ENCODE measurements at regions not wholly inside any gene's neighbourhood (a gene's known extent, or its start where the extent isn't known, plus 50 kb on each side); places are given as distances from the start of the nearest gene placed in this dataset.

DNA sequence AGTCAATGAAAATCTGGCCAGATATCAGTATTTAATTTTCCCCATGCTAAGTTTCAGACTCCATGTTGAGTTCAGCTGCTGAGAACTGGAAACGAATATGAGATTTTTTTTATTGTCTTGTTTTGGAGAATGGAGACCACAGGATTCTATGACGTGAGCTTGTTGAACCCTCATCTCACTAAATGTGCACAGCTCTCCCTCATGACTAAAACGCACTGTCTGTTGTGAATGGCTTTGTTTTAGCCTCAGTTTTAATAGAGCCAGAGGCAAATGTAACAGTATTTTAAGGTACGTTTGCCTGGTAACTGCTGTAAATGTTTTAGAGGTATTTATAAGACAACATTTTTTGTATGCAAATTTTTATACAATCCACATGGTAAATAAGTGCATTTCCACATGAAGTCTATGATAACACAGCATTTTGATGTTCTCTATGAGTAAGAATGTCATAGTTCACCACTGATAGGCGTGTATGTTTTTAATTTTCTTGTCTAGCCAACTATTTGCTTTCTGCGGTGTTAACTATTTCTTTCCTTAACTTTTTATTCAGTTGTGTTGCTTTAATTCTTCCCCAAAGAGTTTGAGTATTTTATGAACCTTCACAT is 1159.3 kb upstream of the TENM3 start:
- H3K9me3 ChIP-seq (ENCODE audit: low read depth, low read length, poor library complexity, severe bottlenecking) = no peaks in the 10 kb centered on the region
- intact Hi-C loops (cut with micrococcal nuclease; ENCODE audit: unreplicated experiment) = no loop called here
- ChIA-PET POLR2A (ENCODE audit: low non-redundant PET) (no interaction called here), CTCF (no interaction called here)
- no peak overlapping the region for H3K27ac ChIP-seq (ENCODE audit: low read depth, low read length, poor library complexity, severe bottlenecking)
- DNase-seq (ENCODE audit: low spot score) = no peak
- TF ChIP-seq EZH2 (IDR thresholded peaks at IDR 0.05; ENCODE audit: borderline replicate concordance, low read depth, low read length, poor library complexity, severe bottlenecking) = no peak
- TF ChIP-seq, protein P1, sequence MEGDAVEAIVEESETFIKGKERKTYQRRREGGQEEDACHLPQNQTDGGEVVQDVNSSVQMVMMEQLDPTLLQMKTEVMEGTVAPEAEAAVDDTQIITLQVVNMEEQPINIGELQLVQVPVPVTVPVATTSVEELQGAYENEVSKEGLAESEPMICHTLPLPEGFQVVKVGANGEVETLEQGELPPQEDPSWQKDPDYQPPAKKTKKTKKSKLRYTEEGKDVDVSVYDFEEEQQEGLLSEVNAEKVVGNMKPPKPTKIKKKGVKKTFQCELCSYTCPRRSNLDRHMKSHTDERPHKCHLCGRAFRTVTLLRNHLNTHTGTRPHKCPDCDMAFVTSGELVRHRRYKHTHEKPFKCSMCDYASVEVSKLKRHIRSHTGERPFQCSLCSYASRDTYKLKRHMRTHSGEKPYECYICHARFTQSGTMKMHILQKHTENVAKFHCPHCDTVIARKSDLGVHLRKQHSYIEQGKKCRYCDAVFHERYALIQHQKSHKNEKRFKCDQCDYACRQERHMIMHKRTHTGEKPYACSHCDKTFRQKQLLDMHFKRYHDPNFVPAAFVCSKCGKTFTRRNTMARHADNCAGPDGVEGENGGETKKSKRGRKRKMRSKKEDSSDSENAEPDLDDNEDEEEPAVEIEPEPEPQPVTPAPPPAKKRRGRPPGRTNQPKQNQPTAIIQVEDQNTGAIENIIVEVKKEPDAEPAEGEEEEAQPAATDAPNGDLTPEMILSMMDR (conservative IDR thresholded peaks at IDR 0.05; ENCODE audit: low read depth, low read length) = no peak
- H3K36me3 ChIP-seq (ENCODE audit: insufficient read depth, low read length, poor library complexity, severe bottlenecking) = no peaks in the 10 kb centered on the region
- no peak overlapping the region for H3K4me3 ChIP-seq (ENCODE audit: low read depth, low read length, poor library complexity, severe bottlenecking)
- H3K27me3 ChIP-seq (replicated peaks; ENCODE audit: insufficient read depth, low read depth, low read length, poor library complexity) = no peaks in the 10 kb centered on the region
- no peaks in the 10 kb centered on the region for H3K4me1 ChIP-seq (ENCODE audit: insufficient read depth, low read length, poor library complexity, severe bottlenecking)
- BruUV-seq (replicated peaks) = no TSS peak

DNA sequence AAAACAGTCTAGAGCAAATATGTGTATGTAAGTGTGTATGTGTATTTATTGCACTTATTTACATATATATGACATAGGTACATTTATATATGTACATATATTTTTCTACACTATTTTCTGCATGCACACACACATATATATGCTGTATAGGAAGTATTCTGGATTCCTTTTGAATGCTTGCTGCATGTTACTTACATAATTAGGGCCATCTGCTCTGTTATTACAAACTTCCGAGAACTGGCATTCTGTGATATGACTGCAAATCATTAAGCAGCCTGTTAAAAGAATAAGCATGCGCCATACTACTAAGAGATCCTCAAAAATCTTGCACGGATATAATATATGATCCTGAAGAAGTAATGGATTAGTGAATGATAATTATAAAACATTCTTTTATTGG is 1157.6 kb upstream of the TENM3 start:
- H3K36me3 ChIP-seq (ENCODE audit: insufficient read depth, low read length, poor library complexity, severe bottlenecking) = no peaks in the 10 kb centered on the region
- no peaks in the 10 kb centered on the region for H3K27me3 ChIP-seq (replicated peaks; ENCODE audit: insufficient read depth, low read depth, low read length, poor library complexity)
- intact Hi-C loops (cut with micrococcal nuclease; ENCODE audit: unreplicated experiment) = no loop called here
- H3K4me3 ChIP-seq (ENCODE audit: low read depth, low read length, poor library complexity, severe bottlenecking) = no peak overlapping the region
- DNase-seq (ENCODE audit: low spot score) = no peak
- ChIA-PET CTCF (no interaction called here), POLR2A (ENCODE audit: low non-redundant PET) (no interaction called here)
- TF ChIP-seq, protein P1 (conservative IDR thresholded peaks at IDR 0.05; ENCODE audit: low read depth, low read length) = no peak
- TF ChIP-seq EZH2 (IDR thresholded peaks at IDR 0.05; ENCODE audit: borderline replicate concordance, low read depth, low read length, poor library complexity, severe bottlenecking) = no peak
- H3K27ac ChIP-seq (ENCODE audit: low read depth, low read length, poor library complexity, severe bottlenecking) = no peak overlapping the region
- no peaks in the 10 kb centered on the region for H3K4me1 ChIP-seq (ENCODE audit: insufficient read depth, low read length, poor library complexity, severe bottlenecking)
- no TSS peak for BruUV-seq (replicated peaks)
- no peaks in the 10 kb centered on the region for H3K9me3 ChIP-seq (ENCODE audit: low read depth, low read length, poor library complexity, severe bottlenecking)

DNA sequence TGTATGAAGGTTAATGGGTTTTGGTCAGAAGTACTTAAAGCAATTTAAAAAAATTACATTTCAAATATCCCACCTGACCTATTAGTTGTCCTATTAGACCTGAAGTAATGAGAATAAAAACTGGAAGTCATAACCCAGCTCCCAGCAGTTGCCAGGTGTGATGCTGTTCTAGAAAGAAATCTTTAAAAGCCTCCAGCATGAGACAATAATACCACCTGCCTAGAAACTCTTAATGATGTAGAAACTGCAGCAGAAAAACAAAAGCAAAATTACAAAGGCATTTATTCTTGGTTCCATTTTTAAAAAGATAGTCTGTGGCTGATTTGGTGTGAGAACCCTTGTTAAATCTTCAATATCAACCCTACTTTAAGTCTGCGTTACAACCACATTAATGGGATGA is 1137.7 kb upstream of the TENM3 start:
- intact Hi-C loops (cut with micrococcal nuclease; ENCODE audit: unreplicated experiment) = no loop called here

More for the DNA sequence above, 1137.7 kb upstream of the TENM3 start:
- Histone ChIP-seq H3K4me3 (ENCODE audit: low read depth, low read length, poor library complexity, severe bottlenecking) (no peak overlapping the region), H3K4me1 (ENCODE audit: insufficient read depth, low read length, poor library complexity, severe bottlenecking) (no peaks in the 10 kb centered on the region), H3K27me3 (replicated peaks; ENCODE audit: insufficient read depth, low read depth, low read length, poor library complexity) (no peaks in the 10 kb centered on the region), H3K27ac (ENCODE audit: low read depth, low read length, poor library complexity, severe bottlenecking) (no peak overlapping the region), H3K9me3 (ENCODE audit: low read depth, low read length, poor library complexity, severe bottlenecking) (no peaks in the 10 kb centered on the region), H3K36me3 (ENCODE audit: insufficient read depth, low read length, poor library complexity, severe bottlenecking) (no peaks in the 10 kb centered on the region)
- DNase-seq (ENCODE audit: low spot score) = no peak
- CTCF ChIA-PET = no interaction called here
- POLR2A ChIA-PET (ENCODE audit: low non-redundant PET) = no interaction called here
- no peak for TF ChIP-seq EZH2 (IDR thresholded peaks at IDR 0.05; ENCODE audit: borderline replicate concordance, low read depth, low read length, poor library complexity, severe bottlenecking)
- TF ChIP-seq, protein P1 (conservative IDR thresholded peaks at IDR 0.05; ENCODE audit: low read depth, low read length) = no peak
- BruUV-seq (replicated peaks) = no TSS peak
